OCI-LY7 (cell line): ENCODE measurements at regions not wholly inside any gene's neighbourhood (a gene's known extent, or its start where the extent isn't known, plus 50 kb on each side); places are given as distances from the start of the nearest gene placed in this dataset.
A peak's percentile ranks its signal among the peaks of the same experiment; 100 is the strongest.

Experiments
- EZH2phosphoT487 ChIP-seq: fragments of 200-600 bp; sonication (generic); IDR thresholded peaks from 2 replicates; pipeline ENCODE4 v1.6.1; 2018; ENCODE audit warnings: low read depth, borderline replicate concordance, mild to moderate bottlenecking, mixed run types, antibody characterized with exemption, low read length, moderate library complexity, mixed read lengths
- TF ChIP-seq, protein P1 (sequence below): fragments of 200-600 bp; sonication (generic); conservative IDR thresholded peaks from 2 replicates; pipeline ENCODE4 v1.5.1; 2014; ENCODE audit warnings: mild to moderate bottlenecking, antibody characterized with exemption, low read length, moderate library complexity, mixed read lengths

DNA sequence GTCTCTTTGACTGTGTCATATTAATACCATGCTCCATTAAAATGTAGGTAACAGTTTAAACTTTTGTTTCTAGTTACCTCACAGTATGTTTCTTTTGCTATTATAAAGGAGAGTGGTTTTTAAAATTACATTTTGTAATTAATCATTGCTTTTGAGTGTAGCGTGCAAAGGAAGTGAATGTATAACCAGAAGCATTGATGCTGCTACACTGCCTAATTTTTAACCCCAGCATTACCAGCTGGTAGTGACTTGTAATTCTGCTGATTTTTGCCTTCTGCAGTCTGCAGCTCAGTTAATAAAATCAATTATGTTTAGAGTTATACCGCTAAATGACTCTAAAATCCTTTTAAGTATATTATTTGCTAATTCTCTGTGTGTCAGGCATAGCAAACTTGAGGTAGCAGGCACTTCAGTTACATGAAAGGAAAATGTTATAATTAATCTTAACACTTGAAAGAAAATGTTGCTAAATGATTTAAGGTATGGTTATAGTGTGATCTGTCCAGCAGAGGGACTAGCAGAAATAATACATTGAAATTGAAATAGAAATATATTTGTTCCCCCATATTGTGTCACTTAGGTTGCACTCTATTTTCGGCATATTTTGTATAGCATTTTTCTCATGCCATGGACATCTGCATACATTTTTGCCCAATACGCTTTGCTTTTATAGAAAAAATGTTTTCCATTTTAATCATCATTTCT is 388.5 kb downstream of the CNTNAP4 start:
- TF ChIP-seq, protein P1, sequence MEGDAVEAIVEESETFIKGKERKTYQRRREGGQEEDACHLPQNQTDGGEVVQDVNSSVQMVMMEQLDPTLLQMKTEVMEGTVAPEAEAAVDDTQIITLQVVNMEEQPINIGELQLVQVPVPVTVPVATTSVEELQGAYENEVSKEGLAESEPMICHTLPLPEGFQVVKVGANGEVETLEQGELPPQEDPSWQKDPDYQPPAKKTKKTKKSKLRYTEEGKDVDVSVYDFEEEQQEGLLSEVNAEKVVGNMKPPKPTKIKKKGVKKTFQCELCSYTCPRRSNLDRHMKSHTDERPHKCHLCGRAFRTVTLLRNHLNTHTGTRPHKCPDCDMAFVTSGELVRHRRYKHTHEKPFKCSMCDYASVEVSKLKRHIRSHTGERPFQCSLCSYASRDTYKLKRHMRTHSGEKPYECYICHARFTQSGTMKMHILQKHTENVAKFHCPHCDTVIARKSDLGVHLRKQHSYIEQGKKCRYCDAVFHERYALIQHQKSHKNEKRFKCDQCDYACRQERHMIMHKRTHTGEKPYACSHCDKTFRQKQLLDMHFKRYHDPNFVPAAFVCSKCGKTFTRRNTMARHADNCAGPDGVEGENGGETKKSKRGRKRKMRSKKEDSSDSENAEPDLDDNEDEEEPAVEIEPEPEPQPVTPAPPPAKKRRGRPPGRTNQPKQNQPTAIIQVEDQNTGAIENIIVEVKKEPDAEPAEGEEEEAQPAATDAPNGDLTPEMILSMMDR = peak; percentile 27; the same call in 1 of the 2 replicates
- TF ChIP-seq EZH2phosphoT487 = no peak
